ENCODE measurements at regions not wholly inside any gene's neighbourhood (a gene's known extent, or its start where the extent isn't known, plus 50 kb on each side); places are given as distances from the start of the nearest gene placed in this dataset.

GRCh38 chr1:182133181-182133580, 71.7 kb upstream of the ZNF648 start:
- DNase-seq: no peak
- intact Hi-C loops (cut with DNase I): no loop called here
- Histone ChIP-seq H3K36me3 (replicated peaks in 1 of 2) (no peaks in the 10 kb centered on the region), H3K27me3 (no peaks in the 10 kb centered on the region), H3K27ac (no peak overlapping the region), H3K4me1 (replicated peaks in 1 of 2) (peaks cover 0 to 6% of the 10 kb centered on the region in 2 donors), H3K9me3 (replicated peaks in 1 of 3) (no peaks in the 10 kb centered on the region), H3K4me3 (no peak overlapping the region)
- TF ChIP-seq, protein P1, sequence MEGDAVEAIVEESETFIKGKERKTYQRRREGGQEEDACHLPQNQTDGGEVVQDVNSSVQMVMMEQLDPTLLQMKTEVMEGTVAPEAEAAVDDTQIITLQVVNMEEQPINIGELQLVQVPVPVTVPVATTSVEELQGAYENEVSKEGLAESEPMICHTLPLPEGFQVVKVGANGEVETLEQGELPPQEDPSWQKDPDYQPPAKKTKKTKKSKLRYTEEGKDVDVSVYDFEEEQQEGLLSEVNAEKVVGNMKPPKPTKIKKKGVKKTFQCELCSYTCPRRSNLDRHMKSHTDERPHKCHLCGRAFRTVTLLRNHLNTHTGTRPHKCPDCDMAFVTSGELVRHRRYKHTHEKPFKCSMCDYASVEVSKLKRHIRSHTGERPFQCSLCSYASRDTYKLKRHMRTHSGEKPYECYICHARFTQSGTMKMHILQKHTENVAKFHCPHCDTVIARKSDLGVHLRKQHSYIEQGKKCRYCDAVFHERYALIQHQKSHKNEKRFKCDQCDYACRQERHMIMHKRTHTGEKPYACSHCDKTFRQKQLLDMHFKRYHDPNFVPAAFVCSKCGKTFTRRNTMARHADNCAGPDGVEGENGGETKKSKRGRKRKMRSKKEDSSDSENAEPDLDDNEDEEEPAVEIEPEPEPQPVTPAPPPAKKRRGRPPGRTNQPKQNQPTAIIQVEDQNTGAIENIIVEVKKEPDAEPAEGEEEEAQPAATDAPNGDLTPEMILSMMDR (IDR thresholded peaks at IDR 0.05): no peak
- 81 to 91% (median 88%) methylated on average over 7 of the region's 7 CpGs for WGBS, 4 donors

DNA sequence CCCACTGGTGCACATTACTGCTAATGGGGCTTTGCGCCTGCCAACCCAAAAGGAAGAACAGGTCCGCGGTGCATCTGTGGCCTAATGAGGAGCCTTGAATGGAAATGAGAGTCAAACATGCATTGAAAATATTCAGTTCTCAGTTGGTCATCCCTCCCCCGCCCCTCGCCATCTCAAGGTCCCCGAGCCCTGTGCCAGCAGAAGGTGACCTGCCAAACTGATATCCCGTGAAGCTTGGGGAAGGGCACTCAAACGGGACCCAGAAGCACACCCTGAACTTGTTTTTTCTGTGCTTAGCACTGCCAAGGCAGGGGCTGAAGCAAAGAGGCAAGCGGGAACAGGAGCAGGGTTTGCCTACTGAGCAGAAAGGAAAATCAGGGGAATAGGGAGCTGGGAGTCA, 67.9 kb upstream of the ZNF648 start:
- 57 to 69% (median 62%) methylated on average over 9 of the region's 9 CpGs for WGBS, 4 donors
- intact Hi-C loops (cut with DNase I): no loop called here

DNA sequence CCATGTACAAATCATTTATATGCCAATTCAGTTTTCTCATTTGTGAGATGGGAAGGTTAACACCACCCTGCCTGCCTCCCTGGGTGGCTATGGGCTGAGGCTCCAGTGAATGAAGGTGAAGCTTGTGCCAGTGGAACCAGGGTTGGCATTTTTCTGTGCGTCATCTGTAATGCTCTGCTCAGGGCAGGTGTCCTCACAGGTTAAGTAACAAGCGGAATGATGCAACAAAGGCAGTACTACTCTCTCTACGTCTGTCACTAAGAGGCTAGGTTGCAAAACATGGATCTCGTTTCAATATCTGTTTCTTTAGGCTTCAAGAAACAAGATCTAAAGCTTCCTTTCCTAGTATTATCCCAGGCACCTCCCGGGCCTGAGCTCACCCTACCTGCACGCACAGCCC, 67.0 kb upstream of the ZNF648 start:
- Histone ChIP-seq H3K27ac (no peak overlapping the region), H3K36me3 (replicated peaks in 1 of 2) (no peaks in the 10 kb centered on the region), H3K9me3 (replicated peaks in 1 of 3) (no peaks in the 10 kb centered on the region), H3K4me1 (replicated peaks in 1 of 2) (no peaks in the 10 kb centered on the region), H3K4me3 (no peak overlapping the region), H3K27me3 (no peaks in the 10 kb centered on the region)
- no peak for DNase-seq
- intact Hi-C loops (cut with DNase I): no loop called here
- TF ChIP-seq, protein P1 (IDR thresholded peaks at IDR 0.05): no peak
- TF ChIP-seq POLR2A (IDR thresholded peaks at IDR 0.05): no peak
- 88 to 96% (median 90%) methylated on average over 6 of the region's 6 CpGs for WGBS, 4 donors

More for the DNA sequence above, 67.9 kb upstream of the ZNF648 start:
- TF ChIP-seq, protein P1 (IDR thresholded peaks at IDR 0.05): no peak
- no peak for TF ChIP-seq POLR2A (IDR thresholded peaks at IDR 0.05)
- Histone ChIP-seq H3K4me1 (replicated peaks in 1 of 2) (no peaks in the 10 kb centered on the region), H3K36me3 (replicated peaks in 1 of 2) (no peaks in the 10 kb centered on the region), H3K27me3 (no peaks in the 10 kb centered on the region), H3K27ac (no peak overlapping the region), H3K9me3 (replicated peaks in 1 of 3) (no peaks in the 10 kb centered on the region), H3K4me3 (no peak overlapping the region)
- peak in 4 of 7 donors; percentile 22 to 44 (median 35) for DNase-seq

GRCh38 chr1:182127656-182128055, 66.1 kb upstream of the ZNF648 start:
- H3K9me3 ChIP-seq (replicated peaks in 1 of 3): no peaks in the 10 kb centered on the region
- H3K27ac ChIP-seq: no peak overlapping the region
- TF ChIP-seq, protein P1 (IDR thresholded peaks at IDR 0.05): no peak
- no peak for TF ChIP-seq POLR2A (IDR thresholded peaks at IDR 0.05)
- no peak overlapping the region for H3K4me3 ChIP-seq
- no peaks in the 10 kb centered on the region for H3K4me1 ChIP-seq (replicated peaks in 1 of 2)
- H3K36me3 ChIP-seq (replicated peaks in 1 of 2): no peaks in the 10 kb centered on the region
- intact Hi-C loops (cut with DNase I): no loop called here
- H3K27me3 ChIP-seq: no peaks in the 10 kb centered on the region
- 89 to 96% (median 91%) methylated on average over 3 of the region's 3 CpGs for WGBS, 4 donors
- DNase-seq: no peak
